ENCODE measurements at regions not wholly inside any gene's neighbourhood (a gene's known extent, or its start where the extent isn't known, plus 50 kb on each side); places are given as distances from the start of the nearest gene placed in this dataset.

DNA sequence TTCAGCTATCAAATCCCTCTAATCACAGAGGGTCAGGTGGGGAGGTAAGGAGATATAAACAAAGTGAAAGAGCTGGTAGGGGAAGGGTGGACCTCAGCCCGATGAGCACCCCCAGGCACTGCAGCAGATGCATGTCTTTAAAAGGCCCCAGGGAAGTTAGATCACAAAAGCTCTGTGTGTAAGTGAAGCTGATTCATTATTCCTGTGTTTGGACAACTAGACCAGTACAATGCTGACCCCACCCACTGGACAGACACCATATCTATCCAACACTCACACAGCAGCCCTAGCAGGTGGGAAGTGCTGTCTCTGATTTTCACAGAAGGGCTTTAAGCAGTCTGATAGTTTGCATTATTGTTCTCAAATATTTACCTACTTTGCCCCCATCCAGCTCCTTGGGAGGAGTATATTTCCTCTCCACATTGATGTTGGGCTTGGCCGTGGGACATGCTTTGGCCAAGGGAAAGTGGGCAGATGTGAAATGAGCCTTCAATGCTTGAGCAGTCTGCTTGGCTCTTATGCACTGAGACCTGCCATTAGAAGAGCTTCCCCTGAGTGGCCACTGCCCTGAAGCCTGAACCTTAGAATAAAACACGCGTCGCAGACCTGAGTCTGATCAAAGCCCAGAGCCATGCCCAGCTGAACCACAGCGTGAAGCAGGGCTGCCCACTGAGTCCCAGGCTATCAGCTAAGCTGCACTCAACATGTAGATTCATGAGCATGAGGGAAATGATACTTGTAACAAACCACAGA lies 111.4 kb downstream of the COPS8 start:
- TF ChIP-seq, protein P1, sequence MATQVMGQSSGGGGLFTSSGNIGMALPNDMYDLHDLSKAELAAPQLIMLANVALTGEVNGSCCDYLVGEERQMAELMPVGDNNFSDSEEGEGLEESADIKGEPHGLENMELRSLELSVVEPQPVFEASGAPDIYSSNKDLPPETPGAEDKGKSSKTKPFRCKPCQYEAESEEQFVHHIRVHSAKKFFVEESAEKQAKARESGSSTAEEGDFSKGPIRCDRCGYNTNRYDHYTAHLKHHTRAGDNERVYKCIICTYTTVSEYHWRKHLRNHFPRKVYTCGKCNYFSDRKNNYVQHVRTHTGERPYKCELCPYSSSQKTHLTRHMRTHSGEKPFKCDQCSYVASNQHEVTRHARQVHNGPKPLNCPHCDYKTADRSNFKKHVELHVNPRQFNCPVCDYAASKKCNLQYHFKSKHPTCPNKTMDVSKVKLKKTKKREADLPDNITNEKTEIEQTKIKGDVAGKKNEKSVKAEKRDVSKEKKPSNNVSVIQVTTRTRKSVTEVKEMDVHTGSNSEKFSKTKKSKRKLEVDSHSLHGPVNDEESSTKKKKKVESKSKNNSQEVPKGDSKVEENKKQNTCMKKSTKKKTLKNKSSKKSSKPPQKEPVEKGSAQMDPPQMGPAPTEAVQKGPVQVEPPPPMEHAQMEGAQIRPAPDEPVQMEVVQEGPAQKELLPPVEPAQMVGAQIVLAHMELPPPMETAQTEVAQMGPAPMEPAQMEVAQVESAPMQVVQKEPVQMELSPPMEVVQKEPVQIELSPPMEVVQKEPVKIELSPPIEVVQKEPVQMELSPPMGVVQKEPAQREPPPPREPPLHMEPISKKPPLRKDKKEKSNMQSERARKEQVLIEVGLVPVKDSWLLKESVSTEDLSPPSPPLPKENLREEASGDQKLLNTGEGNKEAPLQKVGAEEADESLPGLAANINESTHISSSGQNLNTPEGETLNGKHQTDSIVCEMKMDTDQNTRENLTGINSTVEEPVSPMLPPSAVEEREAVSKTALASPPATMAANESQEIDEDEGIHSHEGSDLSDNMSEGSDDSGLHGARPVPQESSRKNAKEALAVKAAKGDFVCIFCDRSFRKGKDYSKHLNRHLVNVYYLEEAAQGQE (IDR thresholded peaks at IDR 0.05; ENCODE audit: low read depth), result no peak
- TF ChIP-seq RAD21 (IDR thresholded peaks at IDR 0.05; ENCODE audit: low read depth), result no peak
- TF ChIP-seq CEBPB (IDR thresholded peaks at IDR 0.05), result no peak
- no peak for TF ChIP-seq TAF1 (IDR thresholded peaks at IDR 0.05; ENCODE audit: low read depth)
- TF ChIP-seq EP300 (IDR thresholded peaks at IDR 0.05; ENCODE audit: borderline replicate concordance), result no peak
- no peak for TF ChIP-seq EGR1 (IDR thresholded peaks at IDR 0.05)
- TF ChIP-seq YY1 (IDR thresholded peaks at IDR 0.05; ENCODE audit: low read depth), result no peak
